GM18861 (cell line): ENCODE measurements at regions not wholly inside any gene's neighbourhood (a gene's known extent, or its start where the extent isn't known, plus 50 kb on each side); places are given as distances from the start of the nearest gene placed in this dataset.

Source experiments
- ATAC-seq: cut with Tn5 transposase; IDR thresholded peaks from one replicate; pipeline ENCODE4 v1.9.1; 2021; ENCODE audit not compliant: unreplicated experiment

DNA sequence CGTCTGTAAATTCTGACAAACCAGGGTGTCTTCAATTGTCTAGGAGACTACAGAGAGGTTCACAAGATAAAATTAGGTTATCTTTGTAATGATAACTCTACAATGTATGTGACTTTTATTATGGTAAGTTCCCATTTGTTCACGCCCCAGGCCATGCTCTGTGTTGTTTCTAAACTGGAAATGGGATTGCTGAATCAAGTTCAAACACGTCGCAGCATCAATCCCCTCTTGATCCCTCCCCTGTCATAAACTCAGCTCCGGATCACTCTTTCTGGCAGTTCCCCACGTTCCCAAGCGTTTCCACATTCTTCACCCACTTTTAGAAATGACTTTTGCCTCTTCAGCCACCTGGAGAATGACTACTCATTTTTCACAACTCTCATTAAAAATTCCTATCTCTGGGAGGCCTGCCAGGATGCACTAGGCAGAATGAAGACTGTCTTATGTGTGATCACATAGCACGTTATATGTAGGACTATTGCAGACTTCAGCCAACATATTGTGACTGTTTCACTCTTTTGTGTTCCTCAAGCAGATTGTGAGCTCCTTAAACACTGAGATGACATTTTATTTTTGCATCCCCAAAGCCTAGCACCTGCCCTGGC, 1124.2 kb upstream of the WWC1 start:
- no peak for ATAC-seq

DNA sequence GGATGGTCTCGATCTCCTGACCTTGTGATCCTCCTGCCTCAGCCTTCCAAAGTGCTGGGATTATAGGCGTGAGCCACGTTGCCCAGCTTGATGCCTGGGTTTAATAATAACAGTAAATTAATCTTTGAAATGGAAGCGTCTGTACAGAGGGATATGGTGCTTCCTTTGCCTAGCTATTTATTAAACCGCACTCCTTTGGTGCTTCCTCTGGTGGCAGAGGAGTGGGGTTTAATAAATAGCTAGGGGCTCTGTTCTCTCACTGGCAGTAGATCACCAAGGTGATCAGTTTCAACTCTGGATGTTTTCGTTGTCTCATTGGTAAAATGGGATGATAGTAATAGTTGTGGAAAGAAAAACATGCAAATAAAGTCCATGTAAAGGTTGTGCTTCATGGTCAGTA, 1122.5 kb upstream of the WWC1 start:
- ATAC-seq: no peak

GRCh38 chr5:167171056-167171455, 1120.4 kb upstream of the WWC1 start:
- ATAC-seq: no peak

- ATAC-seq: no peak
Observed at GRCh38 chr5:167177736-167178135, 1113.7 kb upstream of the WWC1 start.

- ATAC-seq: no peak
Observed at GRCh38 chr5:167180906-167181305, 1110.5 kb upstream of the WWC1 start.

- no peak for ATAC-seq
Observed at GRCh38 chr5:167205881-167206280, 1085.6 kb upstream of the WWC1 start.

DNA sequence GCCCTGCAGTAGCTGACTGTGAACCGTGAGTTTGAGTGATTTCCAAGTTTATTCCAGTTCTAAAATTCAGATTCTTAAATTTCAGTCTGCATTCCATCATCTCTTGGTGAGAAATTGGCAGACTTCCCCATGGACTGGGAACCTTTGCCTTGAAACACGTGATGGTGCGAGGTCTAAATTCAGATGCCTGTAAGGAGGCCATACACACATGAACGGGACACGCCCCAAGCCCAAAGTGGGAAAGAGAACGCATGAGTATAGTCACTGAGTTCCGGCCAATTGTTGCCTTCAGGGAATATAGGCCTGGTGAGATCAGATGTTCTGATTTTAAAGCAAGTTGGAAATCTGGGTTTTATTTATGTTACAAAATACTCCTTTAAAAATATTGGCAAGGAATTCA, 1084.4 kb upstream of the WWC1 start:
- ATAC-seq: no peak

DNA sequence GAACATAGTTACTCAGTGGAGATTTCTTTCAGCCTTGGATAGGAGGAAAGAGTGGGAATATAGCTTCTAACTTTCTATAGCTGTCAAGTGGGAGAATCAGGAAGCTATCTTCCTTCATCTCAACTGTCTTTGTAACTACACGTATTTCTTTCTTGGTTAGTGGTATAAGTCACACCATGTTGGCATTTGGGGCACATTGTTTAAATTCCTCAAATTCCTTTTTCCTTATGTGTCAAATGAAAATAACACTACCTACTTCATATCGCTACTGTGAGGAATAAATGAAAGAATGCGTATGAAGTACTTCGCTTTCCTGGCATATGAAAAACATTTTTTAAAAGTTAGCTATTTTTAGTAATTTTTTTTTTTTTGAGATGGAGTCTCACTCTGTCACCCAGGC, 1082.5 kb upstream of the WWC1 start:
- ATAC-seq: no peak

GRCh38 chr5:167217097-167217743, 1074.2 kb upstream of the WWC1 start:
- no peak for ATAC-seq

- no peak for ATAC-seq
Observed at GRCh38 chr5:167219298-167219697, 1072.1 kb upstream of the WWC1 start.

GRCh38 chr5:167226386-167226785, 1065.1 kb upstream of the WWC1 start:
- no peak for ATAC-seq

- ATAC-seq: no peak
Observed at GRCh38 chr5:167228134-167228533, 1063.3 kb upstream of the WWC1 start.

DNA sequence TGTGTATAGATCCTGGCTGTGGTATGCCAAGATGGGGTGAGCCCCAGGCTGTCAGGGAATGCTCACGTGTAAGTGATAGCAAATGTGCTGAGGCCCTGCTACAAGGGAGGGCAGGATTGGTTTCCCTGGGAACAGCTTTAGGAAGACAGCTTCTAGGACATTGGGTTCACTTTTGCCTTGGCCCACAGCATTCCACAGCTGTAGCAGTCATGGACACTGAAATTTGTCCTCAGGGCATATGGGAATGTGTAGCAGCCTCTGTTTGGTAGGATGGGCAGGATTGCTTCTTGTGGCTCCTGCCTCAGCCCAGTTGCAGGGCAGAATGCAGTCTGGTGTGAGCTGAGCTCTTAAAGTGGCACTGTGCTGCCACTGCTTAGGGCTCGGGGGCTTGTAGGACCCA, 1061.7 kb upstream of the WWC1 start:
- no peak for ATAC-seq

DNA sequence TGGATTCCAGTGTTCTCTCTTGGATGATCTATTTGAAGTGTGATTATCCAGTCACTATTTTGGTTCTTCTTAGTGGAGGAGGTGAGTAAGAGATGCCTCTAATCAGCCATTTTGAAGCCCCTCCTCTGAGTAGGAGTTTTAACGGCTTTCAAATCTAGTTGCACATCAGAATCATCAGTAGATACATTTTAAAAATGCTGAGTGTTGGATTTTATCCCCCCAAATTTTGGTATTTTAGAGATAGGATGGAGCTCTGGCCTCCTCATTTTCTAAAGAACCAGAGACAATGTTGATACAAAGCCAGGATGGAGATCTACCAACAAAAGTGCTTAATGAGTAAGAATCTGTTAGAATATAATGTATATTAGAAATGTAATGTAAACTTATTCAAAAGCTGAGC, 1061.0 kb upstream of the WWC1 start:
- ATAC-seq: no peak

DNA sequence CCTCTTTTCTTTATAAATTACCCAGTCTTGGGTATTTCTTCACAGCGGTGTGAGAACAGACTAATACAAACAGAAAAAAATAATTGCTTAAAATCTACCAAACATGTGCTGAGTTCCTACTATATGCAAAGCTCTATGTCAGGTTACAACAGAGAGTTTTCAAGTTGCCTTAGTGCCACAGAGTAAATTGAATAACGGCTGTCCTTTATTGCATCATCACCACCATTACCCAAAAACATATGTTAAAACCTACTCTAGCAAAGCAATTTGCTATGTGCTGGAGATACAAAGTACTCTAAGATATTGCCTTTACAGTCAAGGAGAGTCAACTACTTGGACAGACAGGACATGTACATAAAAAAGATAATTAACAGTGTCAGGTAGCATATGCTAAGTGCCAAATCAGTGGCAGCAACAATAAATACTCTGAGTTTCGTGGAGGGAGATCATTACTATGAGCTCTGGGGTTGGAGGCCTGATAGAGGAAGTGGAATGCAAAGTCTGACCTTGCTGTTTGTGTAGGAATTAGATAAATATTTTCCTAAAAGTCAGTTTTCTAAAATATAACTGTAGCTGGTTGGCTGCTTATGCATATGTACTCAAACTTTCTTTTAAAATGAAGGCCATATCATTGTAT, 1058.7 kb upstream of the WWC1 start:
- no peak for ATAC-seq

DNA sequence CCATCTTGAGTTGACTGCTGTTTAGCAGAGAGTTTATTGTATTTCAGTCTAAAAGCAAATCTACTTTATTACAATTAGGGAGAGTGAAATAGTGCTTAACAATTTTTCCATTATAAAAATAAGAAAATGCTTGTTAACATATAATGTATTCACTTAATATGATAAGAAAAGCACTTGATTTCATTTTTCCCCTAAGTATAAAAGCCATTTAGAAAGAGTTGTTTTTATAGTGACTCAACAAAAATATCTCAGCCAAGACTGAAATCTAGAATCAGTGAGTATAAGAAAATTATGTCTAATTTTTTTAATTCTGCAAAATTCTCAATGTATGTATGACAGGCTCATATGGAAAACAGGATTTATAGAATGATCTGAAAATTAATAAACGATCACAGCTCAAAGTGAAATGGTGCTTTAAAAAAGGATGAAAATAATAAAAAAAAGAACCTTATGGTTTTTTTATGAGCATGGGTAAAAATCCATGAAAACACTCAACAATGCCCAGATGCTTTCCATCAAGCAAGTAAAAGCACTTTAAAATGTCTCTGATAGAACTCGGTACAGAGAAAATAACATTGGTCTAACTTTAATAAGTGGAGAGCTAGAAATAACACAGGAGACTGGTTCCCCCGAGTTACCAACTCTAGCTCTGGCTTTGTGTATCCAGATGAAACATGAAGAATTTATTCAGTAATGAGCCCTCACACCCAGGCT, 1057.8 kb upstream of the WWC1 start:
- no peak for ATAC-seq

DNA sequence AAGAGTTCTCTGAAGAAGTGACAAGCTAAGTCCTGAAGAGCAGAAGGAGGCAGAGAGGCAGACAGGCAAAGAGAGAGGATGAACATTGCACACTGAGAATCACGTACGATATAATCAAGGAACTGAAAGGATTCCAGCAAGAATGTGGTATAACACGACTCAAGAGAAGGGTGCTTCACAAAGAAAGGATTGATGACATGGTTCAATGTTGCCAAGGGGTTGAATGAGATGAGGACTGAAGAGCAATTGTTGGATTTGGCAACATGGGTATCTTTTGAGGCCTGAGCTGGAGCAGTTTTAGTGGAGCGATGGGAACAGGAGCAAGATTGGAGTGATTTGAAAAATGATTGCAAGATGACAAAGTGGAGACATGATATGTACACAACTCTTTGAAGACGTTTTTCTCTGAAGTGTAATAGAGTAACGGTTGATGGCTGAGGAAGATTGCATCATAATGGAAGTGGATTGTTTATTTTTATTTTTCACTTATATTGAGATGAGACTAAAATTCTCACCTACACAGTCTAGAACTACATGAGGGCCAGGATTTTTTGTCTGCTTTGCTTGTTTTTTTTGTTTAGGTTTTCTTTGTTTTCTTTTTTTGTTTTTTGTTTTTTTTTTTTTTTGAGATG, 1049.9 kb upstream of the WWC1 start:
- no peak for ATAC-seq

GRCh38 chr5:167242701-167243100, 1048.7 kb upstream of the WWC1 start:
- no peak for ATAC-seq

DNA sequence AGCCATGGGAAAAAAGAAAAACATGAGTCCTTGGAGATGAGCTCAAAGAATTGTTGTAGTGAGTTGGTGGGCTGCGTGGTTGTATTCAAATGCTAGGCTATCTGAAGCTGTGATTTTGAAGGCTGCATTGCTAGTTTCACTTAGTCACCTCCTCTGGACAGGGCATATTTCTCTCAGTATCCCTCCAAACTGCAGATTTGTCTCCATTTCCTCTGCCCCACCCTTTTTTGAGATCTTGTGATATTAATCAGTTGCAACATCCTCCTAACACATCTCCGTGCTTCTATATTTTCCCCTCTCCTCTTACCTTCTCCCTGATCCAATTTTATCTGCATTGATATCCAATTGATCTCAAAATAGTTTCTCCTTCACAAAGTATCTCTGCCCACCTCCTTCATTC, 1048.0 kb upstream of the WWC1 start:
- ATAC-seq: no peak

DNA sequence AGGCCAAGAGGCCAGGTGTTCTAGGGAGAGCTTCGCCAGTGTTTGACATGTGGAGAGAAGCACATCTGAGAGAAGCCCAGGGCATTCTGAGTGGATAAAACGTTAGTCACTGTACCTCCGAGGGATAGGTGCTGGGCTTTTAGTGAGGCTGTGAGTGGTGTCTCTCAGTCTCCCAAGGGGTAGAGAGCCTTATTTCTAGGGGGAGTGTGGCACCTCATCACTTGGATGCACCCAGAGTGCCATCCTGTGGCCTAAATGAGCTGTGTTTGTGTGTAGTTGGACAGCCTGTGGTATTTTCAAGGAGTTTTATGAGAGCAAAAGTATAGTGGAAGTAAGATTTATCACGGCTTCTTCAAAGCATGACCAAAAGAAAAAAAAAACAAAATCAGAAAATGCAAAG, 1046.9 kb upstream of the WWC1 start:
- ATAC-seq: no peak

DNA sequence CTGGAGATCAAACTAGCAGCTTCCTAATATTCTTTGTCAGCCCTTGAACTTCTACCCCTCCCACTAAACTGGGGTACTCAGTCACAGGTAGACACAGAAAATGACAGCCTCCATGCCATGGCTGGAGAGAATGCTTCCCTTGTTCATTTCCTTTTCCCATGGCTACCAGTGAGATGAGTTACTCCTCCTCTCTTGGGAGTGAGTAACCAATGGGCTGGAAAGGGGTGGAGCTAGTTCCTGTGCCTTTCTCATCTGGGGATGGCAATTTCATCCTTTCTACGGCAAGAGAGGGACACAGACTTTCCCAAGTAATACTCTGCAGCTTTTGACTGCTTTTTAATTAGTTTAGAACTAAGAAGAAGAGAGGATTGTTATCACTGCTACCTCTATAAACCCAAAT, 1045.6 kb upstream of the WWC1 start:
- ATAC-seq: no peak

DNA sequence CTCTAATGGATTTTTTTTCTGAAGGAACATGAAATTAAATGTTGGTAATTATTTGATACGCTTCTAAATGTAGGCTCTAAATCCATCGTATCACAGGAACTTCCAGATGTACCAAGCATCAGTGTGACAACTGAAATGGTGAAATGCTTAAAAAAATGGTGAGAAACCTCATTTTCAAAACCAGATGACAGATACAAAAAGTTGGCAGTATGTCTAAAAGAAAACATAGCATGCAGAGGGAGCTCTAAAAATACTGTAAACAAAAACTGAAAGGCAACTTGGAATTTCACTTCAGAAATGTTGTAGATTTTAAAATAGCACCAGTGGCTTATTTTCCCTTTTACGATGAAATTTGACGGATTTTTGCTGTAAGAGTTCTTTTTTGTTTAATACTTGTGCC, 1043.6 kb upstream of the WWC1 start:
- ATAC-seq: no peak
